NOMO-1 treated with dmso at 0.1 percent for 144 hours (cell line): ENCODE measurements at regions not wholly inside any gene's neighbourhood (a gene's known extent, or its start where the extent isn't known, plus 50 kb on each side); places are given as distances from the start of the nearest gene placed in this dataset.

ENCODE experiments used
- DNase-seq: peaks from one replicate; lab custom pipeline; 2025; ENCODE audit not compliant: unreplicated experiment; lab: John Stamatoyannopoulos, UW

GRCh38 chr11:91688672-91689071 is 535.9 kb upstream of the FAT3 start:
- no peak for DNase-seq

DNA sequence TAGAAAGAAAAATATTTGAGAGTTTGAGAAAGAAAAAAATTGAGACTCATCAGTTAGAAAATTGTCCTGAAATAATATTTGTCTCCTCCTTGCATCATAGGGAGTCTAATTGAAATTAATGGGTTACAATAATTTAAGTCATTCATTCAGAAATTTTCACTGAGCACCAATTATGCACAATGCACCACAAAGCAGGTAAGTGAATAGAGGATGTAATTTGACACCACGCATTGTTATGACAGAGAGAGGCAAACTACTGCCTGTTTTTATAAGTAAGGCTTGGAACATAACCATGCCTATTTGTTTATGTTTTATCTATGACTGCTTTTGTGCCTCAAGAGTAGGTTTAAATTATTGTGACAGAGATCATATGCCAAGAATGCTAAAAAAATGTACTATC is 537.9 kb upstream of the FAT3 start:
- DNase-seq, result no peak

- no peak for DNase-seq
Observed at GRCh38 chr11:91686281-91686680, 538.3 kb upstream of the FAT3 start.

DNA sequence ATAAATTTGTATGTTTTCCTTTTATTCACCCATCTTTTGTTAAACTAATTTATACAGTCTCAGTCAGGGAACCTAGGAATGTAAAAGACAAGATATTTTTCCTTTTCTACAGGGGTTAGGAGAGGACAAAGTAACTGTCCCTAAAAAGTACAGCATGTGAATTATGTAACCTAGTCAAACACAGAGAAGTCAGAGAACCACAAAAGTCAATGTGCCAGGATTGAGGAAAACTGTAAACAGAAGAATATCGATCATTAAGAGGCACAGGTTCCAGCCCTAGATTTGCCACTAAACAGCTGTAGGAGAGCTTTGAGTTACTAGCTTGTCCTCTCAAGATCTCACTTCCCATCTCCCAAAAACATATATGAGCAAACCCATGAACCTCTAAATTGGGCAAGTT is 550.9 kb upstream of the FAT3 start:
- no peak for DNase-seq

GRCh38 chr11:91664521-91664920 is 560.1 kb upstream of the FAT3 start:
- DNase-seq, result no peak

DNA sequence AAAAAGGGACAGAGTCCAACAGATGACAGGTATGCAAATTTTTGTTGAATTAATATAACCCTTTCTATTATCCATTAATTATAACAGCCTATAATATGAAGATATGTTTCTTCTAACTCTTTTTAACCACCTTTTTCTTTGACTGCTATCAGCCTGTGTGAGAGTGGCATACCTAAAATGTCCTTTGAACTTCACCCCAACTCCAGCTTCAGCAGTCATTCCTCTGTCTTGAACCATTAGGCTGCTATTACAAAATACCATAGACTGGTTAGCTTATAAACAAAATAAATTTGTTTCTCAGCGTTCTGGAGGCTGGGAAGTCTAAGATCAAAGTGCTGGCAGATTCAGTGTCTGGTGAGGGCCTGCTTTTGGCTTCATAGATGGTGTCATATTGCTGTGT is 564.6 kb upstream of the FAT3 start:
- no peak for DNase-seq

DNA sequence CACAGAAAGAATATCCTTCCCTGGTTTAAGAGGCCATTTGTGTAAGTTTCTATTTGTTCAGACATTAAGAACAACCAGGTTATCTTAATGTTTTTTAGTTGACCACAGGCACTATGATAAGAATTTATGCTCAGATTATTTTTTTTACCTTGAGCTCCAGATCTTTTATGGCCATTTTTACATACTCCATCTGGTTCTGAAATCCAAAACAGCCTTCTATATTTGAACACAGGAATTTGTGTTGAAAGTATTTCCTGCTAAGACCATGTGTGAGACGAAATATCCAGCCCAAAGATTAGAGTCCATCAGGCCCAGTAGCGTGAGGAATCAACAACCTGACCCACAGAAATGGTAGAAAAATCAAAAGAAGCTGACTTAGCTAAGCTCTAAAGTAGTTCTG is 569.9 kb upstream of the FAT3 start:
- no peak for DNase-seq

DNA sequence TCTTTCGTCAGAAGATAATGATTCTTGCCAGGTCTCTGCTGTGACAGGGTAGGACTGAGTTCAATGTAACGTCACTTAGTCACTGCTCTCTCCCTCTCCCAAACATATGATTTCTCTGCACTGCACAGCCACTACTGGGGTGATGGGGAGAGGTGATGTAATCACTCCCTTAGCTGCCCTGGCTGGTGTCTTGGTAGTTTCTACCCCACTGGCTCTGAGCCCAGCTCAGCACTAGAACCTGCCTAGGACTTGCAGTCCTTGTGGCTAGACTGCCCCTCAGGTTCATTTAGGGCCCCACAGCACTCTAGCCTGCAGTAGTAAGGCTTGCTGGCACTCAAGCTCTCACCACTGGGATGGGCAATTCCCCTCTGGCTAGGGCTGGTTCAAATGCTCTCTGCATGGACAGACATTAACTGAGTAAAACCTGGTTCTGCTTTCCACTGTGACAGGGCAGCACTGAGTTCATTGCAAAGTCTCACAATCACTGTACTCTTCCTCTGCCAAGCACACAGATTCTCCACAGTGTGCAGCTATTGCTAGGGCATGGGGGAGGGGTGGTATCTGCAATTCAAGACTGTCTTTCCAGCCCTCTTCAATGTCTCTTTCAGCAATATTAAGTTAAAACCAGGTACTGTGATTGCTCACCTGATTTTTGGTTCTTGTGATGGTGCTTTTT is 571.4 kb upstream of the FAT3 start:
- DNase-seq, result no peak

- no peak for DNase-seq
Observed at GRCh38 chr11:91650802-91651201, 573.8 kb upstream of the FAT3 start.

DNA sequence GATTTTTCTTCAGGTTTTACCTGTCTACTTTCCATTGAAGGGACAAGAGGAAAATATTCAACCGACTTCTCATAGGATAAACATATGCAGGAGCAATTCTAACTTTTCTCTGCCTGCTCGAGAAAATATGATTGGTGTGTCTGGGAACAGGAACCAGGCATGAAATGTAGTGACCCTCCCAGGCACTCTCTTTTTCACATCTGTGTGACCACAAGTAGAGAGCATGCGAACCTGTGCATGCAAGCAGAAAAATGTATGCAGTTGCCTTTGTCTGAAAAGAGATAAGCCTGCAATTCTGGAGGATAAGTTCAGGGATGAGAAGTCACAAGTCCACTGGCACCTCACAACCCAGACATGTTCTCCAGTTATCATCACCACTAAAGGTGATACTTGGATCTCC is 583.5 kb upstream of the FAT3 start:
- DNase-seq, result no peak

DNA sequence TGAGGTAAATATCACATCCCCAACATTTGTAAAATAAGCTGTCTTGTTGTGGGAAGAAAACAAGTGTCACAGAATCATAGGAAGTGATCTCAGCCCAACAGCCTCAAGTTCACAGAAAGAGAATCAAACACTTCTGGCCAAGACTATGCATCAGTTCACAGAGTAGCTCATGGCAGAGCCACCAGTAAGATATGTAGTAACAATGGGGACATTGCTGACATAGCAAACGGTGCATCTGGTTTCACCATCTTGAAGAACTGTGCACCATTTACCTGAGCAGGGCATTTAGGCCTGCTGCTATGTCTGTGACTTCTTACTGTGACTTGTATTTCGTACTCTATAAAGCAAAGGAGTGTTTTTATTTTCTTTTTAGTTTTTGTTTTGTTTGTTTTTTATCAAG is 585.3 kb upstream of the FAT3 start:
- no peak for DNase-seq

DNA sequence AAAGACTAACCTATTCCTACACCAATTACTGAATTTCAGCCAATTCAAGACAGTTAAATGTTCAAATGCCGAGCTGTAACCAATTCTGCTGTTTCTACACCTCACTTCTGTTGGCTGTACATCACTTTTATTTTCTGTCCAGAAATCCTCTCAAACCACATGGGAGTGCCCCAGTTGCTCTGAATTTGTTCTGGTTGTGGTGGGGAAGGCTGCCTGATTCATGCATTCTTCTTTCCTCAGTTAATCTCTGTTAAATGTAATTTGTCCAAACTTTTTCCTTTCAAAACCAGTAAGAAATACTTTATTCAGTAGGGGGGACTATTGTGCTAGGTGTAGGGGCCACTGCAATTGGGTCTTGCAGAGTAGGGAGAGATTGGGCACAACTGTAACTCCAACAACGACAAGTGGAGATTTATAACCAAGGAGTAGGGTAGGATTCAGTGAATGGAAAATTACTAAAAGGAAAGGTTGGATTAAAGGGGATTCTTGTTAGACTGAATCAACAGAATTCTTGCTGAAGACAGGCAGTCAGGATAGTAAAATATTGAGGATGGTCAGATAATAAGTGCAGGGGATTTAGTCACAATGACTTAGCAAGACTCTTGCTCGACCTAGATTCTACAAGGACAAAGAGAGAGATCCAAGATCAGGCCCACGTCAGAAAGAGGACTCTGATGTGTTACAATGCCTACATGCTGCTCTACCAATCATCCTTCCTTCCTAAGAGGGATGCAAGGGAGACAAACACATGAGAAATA is 593.5 kb upstream of the FAT3 start:
- no peak for DNase-seq

- DNase-seq, result no peak
Observed at GRCh38 chr11:91625495-91625894, 599.1 kb upstream of the FAT3 start.

GRCh38 chr11:91624021-91624420 is 600.6 kb upstream of the FAT3 start:
- no peak for DNase-seq

DNA sequence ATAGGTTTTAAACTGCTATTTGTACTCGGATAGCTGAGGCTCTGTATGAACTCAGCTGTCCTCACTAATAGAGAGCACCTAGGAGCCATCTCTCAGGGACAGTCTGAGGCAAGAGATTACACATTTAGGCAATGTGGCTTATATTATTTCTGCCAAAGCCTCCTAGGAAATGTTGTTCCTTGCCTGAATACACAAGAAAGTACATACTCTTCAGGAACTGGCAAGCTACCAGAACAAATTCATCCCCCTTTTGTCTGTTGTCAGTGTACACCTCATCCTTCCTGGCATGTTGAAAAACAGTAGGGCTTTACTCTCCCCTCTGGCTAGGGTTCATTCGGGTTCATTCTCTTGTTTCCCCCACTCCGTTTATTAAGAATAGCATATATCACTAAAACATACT is 615.9 kb upstream of the FAT3 start:
- DNase-seq, result no peak

GRCh38 chr11:91596111-91596510 is 628.5 kb upstream of the FAT3 start:
- no peak for DNase-seq

GRCh38 chr11:91591021-91591420 is 633.6 kb upstream of the FAT3 start:
- DNase-seq, result no peak

- DNase-seq, result no peak
Observed at GRCh38 chr11:91587131-91587530, 637.5 kb upstream of the FAT3 start.

- DNase-seq, result no peak
Observed at GRCh38 chr11:91585035-91585801, 639.4 kb upstream of the FAT3 start.

DNA sequence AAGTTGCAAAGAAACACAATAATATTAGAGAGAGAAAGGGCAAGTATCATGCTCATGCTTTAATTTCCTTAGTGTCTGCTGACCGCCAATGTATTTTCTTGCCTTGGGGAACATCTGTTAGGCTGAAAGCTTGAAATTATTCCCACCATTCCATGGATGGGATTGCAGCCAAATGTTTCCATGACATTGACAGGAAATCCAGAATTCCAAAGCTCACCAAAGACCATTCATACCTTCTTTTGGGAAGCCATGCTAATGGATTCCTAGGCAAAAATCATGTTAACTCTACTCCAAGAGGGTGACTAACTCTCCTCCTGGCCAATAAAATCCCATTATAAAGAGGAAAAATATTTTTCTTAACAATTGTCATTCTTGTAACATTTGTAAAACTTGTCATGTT is 661.4 kb upstream of the FAT3 start:
- DNase-seq, result no peak

DNA sequence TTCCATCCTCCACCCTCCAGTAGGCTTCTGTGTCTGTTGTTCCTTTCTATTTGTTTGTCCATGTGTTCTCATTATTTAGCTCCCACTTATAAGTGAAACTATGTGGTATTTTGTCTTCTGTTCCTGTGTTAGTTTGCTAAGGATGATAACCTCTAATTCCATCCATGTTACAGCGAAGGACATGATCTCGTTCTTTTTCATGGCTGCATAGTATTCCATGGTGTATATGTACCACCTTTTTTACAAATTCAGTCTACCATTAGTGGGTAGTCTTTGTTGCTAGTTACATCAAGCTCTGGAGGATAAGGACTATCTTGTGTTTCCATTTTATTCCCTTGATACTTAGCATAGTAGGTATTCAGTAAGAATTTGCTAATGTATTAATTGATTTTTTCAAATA is 664.2 kb upstream of the FAT3 start:
- DNase-seq, result no peak

DNA sequence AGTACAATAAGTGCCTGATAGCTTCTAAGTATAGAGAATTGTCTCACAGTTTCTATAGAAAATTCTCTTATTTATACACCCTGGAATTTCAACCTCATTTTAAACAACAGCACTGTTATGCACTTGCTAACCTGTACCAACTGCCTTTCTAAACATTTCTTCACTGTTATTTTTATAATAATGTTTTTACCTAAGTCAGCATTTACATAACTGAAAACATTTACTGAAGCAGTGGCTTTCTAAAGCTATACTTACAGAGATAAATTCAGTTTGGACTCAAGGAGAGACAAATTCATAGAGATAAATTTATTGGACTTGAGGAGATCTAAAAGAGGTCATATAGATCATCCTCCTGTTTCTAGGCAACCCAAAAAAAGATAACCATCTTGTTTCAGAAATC is 686.6 kb upstream of the FAT3 start:
- DNase-seq, result no peak
